GM18502 (cell line): ENCODE measurements at regions not wholly inside any gene's neighbourhood (a gene's known extent, or its start where the extent isn't known, plus 50 kb on each side); places are given as distances from the start of the nearest gene placed in this dataset.
"Not testable (repeated sequence)": the region's sequence is repeated elsewhere in the genome, so short reads cannot be mapped to it uniquely, and the experiment has no call there.

Experiments
- ATAC-seq: cut with Tn5 transposase; IDR thresholded peaks from one replicate; pipeline ENCODE4 v1.9.1; 2021; ENCODE audit warnings: mild to moderate bottlenecking; ENCODE audit not compliant: unreplicated experiment, poor library complexity

- ATAC-seq, result no peak
Observed at GRCh38 chr4:43402393-43402792, 509.9 kb downstream of the GRXCR1 start.

- ATAC-seq, result no peak
Observed at GRCh38 chr4:43410636-43411035, 518.1 kb downstream of the GRXCR1 start.

- ATAC-seq, result no peak
Observed at GRCh38 chr4:43411226-43411625, 518.7 kb downstream of the GRXCR1 start.

DNA sequence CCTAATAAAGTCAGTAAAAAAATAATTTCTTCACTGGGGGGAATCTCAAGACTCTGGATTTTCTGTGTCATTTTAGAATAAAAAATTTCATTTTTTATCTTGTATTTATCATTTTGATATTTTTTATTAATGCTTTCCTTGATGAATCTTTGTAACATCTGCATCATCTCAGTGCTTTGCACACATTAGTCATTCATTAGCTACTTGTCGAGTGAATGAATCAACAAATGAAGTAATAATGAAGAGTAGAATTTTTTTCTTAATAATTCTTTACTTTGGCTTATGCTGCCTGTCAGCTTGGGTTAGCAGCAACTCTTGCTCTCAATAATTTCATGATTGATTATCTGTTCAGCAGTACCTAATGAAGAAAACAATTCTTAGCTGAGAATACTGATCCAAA lies 530.8 kb downstream of the GRXCR1 start:
- no peak for ATAC-seq

GRCh38 chr4:43425206-43425605 lies 532.7 kb downstream of the GRXCR1 start:
- ATAC-seq, result no peak

- ATAC-seq, result no peak
Observed at GRCh38 chr4:43435291-43435690, 542.8 kb downstream of the GRXCR1 start.

DNA sequence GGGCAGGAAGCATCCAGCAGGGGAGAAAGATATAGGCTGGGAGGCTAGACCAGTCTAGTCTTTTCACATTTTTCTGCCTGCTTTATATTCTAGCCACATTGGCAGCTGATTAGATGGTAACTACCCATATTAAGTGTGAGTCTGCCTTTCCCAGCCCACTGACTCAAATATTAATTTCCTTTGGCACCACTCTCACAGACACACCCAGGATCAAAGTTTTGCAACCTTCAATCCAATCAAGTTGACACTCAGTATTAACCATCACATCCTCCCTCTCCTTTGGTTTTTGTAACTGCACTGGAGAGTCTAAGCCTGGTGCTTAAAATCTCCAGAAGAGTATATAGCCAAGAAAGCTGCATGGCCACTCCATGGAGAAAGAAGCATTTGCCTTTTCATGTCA lies 560.4 kb downstream of the GRXCR1 start:
- ATAC-seq, result no peak

- no peak for ATAC-seq
Observed at GRCh38 chr4:43456383-43456782, 563.9 kb downstream of the GRXCR1 start.

GRCh38 chr4:43457866-43458265 lies 565.4 kb downstream of the GRXCR1 start:
- ATAC-seq, result no peak

- no peak for ATAC-seq
Observed at GRCh38 chr4:43458293-43458692, 565.8 kb downstream of the GRXCR1 start.

- ATAC-seq, result no peak
Observed at GRCh38 chr4:43471950-43472349, 579.4 kb downstream of the GRXCR1 start.

GRCh38 chr4:43481526-43481925 lies 589.0 kb downstream of the GRXCR1 start:
- ATAC-seq, result no peak

DNA sequence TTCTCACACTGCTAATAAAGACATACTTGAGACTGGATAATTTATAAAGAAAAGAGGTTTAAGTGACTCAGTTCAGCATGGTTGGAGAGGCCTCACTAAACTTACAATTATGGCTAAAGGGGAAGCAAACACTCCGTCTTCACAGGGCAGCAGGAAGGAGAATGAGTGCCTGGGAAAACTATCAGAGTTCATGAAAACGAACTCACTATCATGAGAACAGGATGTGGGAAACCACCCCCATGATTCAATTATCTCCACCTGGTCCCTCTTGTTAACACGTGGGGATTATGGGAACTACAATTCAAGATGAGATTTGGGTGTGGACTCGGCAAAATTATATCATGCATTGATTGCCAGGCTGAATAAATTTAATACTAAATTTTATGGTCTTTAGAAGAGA lies 592.7 kb downstream of the GRXCR1 start:
- ATAC-seq, result no peak

DNA sequence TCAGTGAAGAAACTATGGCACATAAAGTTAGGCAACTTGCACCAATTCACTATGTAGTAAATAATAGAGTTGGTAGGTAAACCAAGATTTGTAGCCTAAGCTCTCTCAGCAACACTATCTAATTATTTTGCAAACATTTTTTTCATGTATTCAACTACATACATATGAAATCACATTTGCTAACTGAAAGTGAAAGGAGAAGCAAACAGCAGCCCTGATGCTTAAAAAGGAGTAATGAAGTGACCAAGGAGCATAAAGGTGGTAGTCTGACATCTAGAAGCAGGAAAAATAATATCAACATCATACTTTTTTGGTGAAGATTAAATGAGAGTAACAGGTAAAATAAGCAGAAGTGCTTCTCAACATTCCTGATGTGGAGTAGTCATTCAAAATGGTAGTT lies 603.7 kb downstream of the GRXCR1 start:
- no peak for ATAC-seq

DNA sequence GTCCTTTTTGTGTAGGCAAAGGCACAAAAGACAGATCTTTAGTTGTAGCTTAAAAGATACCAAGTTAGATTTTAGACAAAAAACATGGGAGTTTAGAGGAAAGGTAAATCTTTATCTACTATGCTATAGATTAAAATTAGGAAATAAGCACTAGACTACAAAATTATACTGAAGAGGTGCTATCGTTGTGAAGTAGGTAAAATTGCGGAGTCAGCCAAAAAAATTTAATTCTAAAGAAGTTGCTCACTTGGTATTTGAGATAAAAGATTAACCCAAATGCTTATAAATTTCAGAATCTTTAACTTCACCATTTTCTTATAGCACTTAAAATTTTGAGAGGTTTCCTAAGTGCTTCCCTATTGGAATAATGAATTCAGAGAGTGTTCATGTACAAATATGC lies 604.1 kb downstream of the GRXCR1 start:
- no peak for ATAC-seq

DNA sequence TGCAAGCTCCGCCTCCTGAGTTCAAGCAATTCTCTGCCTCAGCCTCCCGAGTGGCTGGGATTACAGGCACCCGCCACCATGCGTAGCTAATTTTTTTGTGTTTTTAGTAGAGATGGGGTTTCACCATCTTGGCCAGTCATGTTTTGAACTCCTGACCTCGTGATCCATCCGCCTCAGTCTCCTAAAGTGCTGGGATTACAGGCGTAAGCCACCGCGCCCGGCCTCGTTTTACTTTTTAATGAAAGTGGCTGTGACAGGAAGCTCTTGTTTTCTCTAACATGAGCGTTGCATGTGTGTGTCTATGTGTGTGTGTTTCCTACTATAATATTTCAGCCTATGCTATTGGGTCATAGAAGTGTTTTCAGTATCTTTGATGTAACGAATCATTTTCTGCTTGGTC lies 613.3 kb downstream of the GRXCR1 start:
- ATAC-seq, result not testable (repeated sequence)

DNA sequence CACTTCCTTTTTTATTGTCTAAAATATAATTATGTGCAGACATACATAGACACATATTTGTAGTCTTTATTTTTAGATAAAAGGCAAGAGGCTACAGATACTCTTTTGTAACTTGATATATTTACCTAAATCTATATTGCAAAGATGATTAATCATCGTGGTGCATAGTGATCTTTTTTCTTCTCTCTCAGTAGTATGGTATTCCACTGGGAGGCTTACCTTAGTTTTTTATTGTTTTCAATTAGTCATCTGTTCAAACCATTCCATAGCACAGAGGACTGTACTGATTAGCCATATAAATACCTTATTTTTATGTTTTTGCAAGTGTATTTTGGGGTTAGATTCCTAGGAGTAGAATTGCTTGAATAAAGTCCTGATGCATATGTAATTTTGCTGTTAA lies 619.7 kb downstream of the GRXCR1 start:
- ATAC-seq, result no peak

- no peak for ATAC-seq
Observed at GRCh38 chr4:43525646-43526045, 633.1 kb downstream of the GRXCR1 start.

GRCh38 chr4:43547561-43547960 lies 655.0 kb downstream of the GRXCR1 start:
- ATAC-seq, result no peak

- ATAC-seq, result no peak
Observed at GRCh38 chr4:43550981-43551627, 658.6 kb downstream of the GRXCR1 start.

GRCh38 chr4:43556262-43556661 lies 663.7 kb downstream of the GRXCR1 start:
- ATAC-seq, result no peak

DNA sequence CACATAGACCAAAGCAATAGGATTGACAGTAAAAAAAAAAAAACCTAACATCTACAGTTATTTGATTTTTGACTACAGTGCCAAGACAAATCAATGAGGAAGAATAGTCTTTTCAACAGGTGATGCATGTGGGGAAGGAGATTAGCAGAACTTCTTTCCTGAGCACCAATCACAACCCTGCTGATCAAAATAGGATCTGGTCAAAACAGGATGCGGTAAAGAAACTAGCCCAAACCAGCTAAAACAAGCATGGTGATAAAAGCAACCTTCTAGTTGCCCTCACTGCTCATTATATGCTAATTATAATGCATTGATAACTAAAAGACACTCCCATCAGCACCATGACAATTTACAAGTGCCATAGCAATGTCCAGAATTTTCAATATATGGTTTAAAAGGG lies 667.5 kb downstream of the GRXCR1 start:
- no peak for ATAC-seq

DNA sequence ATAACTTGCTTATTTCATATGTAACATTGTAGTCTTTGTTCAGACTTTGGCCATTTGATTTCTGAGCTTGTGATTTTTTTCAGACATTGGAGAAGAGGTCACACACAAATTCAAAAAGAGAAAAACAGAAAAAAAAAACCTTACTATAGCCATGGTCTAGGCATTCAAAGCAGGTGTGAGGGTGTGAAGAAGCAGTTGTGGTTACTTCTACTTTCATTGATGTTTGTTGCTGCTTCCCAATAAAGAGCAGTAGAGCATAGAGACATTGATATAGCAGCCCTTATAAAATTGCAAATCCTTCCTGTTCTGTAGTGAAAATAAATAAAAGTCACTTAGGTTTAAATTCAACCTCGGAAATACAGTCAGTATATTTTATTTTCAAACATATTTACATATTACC lies 671.6 kb downstream of the GRXCR1 start:
- ATAC-seq, result no peak
